GM19023 (cell line): ENCODE measurements at regions not wholly inside any gene's neighbourhood (a gene's known extent, or its start where the extent isn't known, plus 50 kb on each side); places are given as distances from the start of the nearest gene placed in this dataset.
"Not testable (repeated sequence)": the region's sequence is repeated elsewhere in the genome, so short reads cannot be mapped to it uniquely, and the experiment has no call there.

Source experiments
- ATAC-seq: cut with Tn5 transposase; IDR thresholded peaks from one replicate; pipeline ENCODE4 v1.9.1; 2021; ENCODE audit warnings: mild to moderate bottlenecking, moderate library complexity; ENCODE audit not compliant: unreplicated experiment

DNA sequence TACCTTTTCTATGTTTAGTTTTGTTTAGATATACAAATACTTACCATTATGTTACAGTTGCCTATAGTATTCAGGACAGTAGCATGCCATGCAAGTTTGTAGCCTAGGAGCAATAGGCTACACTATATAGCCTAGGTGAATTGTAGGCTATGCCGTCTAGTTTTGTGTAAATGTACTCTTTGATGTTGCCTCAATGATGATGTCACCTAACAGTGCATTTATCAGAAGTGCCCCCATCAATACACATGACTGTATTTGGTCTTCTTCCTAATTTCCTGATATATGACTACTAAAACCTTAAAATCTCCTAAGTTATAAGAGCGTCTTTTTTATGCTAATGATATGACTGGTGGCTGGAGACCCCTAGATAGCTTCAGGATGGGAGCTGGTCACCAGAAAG is 394.4 kb upstream of the STXBP6 start:
- ATAC-seq = no peak

DNA sequence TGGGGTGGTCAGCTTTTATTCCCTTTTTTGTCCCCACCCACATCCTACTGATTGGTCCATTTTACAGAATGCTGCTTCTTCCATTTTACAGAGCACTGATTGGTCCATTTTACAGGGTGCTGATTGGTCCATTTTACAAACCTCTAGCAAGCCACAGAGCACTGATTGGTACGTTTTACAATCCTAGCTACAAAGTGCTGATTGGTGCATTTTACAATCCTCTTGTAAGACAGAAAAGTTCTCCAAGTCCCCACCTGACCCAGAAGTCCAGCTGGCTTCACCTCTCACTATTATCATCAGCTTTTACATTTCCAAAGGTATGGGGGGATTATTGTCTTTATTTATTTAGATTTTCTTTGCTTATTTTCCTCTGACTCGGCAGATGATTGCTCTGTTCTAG is 390.4 kb upstream of the STXBP6 start:
- ATAC-seq = not testable (repeated sequence)

DNA sequence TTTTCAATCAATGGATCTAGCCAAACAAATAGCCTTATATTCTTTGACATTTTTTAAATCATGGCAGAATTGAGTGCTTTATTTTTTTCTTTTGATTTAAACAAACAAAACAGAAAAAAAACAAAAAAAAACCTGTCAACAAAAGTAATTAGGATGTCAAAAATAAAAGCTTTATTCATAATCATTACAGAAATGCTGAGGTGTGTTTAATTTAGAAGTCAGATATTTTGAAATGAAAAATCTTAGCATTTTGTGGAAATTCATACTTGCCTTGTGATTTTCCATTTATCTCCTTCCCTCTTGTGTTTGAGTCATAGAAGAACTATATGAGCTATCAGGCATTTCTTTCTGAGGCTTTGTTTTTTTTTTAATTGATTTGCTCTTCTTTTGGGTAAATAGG is 387.0 kb upstream of the STXBP6 start:
- ATAC-seq = no peak

DNA sequence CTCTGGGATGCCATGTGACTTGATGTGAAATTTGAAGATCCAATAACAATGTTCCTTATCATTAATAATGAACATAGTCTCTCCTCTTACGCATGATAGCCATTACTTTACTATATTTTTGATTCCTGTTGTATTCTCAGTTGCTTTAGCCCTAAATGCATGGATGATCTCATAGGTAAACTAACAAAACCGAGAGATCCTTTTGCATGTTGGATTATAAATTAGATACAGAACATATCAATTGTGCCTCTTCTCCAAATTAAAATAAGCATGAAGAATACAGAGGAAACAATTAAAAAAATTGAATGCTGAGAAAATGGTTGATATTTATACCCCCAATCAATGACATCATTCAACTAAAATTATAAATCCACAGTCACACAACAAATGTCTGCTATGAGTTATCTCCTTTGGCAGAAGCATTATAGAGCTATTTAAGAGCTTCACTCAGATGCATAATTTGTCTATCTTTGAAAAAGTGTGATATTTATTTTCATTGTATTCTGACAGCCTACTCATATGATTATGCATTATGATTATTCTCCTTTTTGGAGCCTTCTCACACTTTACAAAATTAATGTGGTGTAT is 386.4 kb upstream of the STXBP6 start:
- ATAC-seq = no peak

DNA sequence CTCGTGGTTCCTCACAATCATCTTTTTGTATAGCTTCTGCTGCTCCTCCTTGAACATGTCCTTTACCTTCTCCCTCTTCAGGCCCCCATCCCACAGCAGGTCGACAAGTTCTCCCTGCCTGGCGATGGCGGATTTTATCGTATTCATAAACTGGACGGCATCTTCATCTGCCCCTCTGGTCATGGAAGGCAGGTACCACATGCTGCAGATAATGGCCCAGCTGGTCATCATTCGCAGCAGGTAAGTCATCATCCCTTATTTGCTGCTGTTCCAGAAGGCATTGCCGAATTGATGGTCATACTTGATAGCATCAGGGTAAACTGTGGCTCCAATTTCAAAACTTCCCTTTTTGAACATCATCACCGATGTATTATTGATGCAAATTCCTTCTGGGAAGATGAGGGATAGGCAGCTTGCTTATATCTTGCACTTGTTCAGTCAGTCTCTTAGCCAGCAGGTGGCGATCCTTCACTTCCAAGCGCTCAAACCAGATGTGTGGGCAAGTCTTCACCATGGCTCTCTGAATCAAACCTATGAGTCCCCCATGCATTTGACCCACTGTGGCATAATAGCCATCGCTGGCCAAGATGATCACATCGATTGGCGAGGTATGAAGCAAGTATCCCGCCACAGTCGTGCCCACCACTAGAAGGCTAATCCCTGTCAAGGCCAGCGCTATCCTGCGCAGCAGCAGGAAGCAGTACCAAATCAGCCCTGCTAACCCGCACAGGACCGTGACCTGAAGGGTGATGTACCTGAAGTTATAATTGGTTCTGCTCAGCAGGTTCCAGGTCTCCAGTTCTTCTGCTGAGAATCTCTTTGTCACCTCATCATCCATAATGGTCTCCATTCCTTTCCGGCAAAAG is 381.5 kb upstream of the STXBP6 start:
- no peak for ATAC-seq

DNA sequence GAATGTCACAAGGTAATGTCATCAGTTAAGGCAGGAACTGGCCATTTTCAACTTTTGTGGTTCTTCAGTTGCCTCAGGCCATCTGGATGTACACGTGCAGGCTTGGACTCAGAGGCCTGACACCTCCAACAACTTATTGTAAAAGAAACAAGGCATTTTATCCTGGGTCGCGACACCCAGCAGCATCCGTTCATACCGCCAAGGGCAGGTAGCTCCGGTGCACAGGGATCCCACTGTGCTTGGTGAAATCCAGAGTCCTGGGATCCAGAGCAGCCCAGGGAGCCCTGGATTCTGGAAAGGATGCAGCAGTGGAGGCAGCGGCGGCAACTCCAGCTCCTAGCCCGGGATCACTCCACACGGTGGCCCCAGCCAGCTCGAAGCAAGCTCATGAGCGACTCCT is 380.9 kb upstream of the STXBP6 start:
- no peak for ATAC-seq

DNA sequence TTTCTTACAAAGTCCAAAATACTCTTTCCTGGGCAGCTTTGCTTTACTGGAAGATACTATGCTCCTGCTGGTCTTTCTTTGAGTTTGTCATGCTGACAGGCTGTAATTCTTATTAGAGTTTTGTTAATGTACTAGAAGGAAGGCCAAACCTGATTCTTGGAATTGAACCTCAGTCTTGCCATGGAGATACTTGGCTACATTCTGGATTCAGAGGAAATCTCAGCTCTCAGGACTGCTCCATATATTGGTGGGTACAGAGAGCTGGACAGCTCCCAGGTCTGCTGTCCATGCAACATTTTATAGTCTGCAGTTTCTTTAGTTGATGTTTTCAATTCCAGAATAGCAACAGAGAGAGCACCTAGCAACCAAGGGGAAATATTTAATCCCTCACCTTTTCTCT is 363.1 kb upstream of the STXBP6 start:
- no peak for ATAC-seq

DNA sequence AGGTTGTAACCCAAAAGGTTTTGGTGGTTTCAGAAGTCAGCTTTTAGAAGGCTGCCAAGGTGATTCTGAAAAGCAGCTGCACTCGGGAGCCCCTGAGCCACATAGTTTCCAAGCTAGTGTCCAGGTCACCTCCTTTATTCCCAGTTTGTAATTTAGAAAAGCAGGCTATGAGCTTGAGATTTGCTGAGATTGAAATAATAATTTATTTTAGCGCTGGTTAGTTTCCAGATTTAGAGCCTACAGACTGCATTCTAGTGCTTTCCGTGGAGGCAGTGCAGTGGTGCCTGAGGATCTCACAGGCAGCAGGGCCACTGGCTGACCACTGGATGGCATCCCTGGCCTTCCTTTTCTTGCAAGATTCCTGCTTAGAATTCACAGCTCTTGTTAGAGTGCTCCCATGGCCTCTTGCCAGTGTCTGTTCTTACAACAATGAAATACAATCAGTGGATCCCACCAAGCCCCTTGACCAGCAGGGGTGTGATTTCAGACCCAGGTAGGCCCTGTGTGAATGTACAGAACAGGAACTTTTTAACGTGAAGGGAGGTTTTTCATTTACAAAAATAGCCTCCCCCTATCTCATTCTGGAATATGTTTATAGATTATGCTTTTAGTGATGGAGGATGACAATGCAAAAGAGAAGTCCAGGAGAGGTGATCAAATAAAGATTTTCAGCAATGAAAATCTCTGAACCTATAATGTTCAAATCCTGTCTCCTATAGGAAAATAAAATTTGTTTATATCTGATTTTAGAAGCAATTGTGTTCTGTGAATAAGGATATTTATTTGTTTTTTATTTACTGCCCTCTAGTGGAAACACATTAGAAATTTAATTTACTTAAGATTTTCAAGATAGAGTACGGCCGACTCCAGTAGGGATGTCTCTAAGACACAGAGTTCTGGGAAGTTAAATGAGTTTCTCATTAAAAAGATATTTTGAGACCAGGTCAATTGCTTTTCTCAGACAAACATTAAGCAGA is 362.1 kb upstream of the STXBP6 start:
- ATAC-seq = no peak

DNA sequence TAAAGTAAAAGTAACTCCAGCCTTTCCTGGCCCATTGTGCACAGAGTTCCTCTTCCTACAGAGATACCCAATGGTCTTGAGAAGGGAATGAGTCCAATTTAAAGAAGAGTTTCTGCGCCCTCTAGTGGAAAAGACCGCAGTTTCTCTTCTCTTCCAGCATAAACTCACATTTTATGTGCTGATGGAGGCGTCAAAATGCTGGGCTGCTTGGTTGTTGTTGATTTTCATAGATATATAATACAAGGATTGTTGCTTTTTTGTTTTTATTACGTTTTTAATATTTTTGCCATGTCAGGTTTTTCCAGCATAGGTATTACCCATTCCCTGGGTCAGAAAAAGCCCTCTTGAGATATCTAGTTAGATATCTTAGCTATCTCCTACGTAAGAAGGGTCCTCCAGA is 356.9 kb upstream of the STXBP6 start:
- ATAC-seq = no peak

DNA sequence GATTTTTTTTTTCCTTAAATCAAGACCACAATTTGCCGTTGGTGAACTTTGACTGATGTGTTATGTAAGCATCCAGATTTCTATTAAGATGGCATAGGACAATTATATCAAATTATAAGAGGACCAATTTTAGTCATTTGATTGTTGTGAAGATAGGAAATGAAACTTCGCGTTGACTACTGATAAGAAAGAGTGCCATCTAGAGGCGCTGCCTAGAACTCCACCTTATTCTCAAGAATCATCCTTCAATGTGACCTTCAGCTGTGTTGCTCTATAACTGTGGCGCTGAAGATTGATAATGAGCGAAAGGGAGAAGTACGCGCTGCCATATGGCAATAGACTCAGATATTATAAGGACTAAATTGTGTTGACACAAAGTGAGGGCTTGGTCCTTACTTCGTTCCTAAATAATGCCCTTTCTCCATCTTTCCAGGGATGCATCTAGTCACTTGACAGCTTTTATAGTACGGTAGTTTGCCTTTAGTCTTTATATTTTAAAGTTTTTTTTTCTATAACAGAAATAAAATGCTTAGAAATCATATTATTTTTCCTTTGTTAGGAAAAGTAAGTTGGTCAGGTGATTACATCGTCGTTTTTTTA is 350.8 kb upstream of the STXBP6 start:
- peak; percentile 70 for ATAC-seq

DNA sequence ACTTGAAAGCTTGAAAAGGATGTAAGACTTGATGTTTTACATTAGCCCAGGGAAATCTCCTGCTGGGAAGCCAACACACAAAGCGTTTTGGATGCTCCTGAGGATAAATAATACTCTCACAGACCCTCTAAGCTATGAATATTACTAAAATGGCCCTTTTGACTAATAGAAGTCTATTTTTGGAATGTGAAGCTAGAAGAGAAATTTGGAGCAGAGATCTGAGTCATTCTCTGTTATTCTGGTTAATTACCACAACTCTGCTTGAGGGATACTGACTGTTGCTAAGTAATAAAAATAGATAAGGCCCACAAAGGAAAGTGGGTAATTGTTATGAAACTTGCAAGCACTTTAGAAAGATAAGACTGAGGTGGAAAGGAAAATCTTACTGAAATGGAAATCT is 346.2 kb upstream of the STXBP6 start:
- no peak for ATAC-seq

DNA sequence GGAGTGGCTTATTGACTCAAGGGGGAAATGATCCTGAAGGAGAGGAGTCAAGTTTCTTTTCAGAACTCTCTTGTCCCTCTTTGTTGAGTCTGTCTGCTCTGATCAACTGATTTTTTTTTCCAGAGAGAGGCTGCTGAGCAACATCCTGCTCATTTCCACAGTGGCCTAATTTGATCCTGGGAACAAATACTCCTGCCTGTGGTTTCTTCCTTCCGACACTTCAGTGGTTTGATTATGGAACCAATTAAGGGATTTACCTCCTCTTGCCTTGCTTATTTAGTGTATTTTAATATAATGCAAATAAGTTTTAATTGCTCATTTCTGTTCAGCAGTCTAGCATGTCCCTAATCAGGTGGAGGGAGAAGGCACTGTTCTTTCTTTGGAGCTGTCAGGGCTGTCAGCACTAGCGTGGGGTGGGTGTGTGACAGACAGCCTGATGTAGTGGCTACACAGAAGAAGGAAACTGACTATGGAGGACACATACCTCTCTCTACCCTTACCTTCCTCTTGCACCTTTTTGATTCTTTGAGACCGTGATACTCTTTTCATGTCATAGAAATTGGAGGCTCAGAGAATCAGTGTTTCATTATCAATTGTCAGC is 344.9 kb upstream of the STXBP6 start:
- no peak for ATAC-seq

DNA sequence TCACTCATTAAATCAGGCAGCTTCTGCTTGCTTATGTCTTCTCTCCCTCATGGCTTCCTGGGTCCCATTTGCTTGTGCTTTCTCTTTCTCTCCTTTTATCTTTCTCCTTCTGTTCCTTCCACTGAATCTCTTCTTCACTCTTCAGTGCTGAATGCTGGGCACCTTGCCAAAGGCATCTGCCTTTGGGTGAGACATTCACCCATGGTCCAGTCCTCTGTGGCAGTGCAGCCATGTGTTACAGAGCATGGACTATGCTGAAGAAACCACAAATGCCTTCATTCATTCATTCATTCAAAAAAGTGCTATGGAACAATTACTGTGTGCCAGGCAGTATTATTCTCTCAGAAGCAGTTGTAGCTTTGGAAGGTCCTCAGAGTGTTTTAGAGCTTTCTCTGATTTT is 344.4 kb upstream of the STXBP6 start:
- ATAC-seq = no peak

DNA sequence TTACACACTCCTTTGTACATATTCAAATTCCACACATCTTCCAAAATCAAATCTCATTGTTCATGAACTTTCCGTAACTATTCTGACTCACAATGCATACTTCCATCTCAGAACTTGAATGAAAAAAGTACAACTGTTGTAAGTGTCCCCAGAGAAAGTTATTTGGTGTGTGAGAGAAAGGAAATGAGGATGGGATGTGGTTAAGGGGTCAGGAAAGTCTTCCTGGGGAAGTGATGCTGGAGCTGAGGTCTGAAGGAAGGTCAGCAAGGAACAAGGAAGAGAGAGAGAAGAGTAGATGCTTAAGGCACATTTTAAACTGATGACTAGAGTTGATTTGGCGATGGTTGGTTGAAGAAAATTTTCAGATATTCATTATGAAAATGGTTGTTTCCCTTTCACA is 340.0 kb upstream of the STXBP6 start:
- ATAC-seq = no peak

DNA sequence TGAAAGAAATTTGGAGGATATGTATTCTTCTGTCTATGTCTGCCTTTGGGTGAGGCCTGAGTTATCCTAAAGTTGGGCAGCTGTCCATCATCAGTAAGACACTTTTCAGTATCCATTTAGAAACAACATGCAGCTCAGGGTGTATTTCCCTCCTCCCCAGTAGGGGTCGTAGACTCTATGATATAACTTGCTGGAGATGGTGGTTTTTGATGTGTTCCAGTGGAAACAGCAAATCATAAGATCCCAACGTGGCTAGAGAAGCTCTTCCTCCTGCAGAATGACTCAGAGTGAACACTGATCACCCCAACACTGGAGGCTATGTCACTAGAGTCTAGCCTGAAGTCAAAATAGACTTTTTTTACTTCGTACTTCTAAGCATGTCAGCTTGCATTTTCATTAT is 331.6 kb upstream of the STXBP6 start:
- ATAC-seq = no peak

DNA sequence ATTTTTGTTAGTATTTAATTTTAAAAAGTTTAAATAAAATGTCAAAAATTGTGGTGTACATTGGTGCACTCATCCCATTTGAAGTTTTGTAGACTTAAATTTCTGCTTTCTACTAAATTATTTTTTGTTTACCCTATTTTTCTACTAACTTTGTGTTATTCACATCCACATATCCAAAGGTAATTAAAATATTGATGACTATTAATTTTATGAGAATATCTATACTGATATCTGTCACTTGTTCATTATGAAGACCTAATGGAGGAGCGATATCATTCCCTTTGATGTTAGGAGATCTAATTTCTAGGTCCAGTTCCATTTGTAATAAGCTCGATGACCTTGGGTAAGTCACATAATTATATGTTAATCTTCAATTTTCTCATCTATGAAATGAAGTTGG is 325.7 kb upstream of the STXBP6 start:
- ATAC-seq = no peak

DNA sequence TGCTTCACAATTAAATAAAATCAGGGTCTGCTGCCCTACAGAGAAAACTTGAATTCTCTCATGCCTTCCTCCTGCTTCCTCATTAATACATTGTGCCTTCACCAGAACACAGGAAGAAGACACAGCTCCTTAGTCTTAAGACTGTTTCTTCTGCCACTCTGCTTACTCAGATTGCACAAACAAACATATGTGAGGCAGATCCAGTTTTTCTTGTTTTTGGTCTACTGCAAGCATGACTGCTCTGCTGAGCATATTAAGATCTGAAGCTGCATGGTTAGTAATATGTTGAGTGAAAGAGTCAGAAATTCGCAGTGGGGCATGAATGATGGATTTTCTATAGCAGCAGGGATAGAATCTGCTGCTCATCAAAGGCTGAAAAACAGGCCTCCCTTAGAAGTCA is 321.1 kb upstream of the STXBP6 start:
- ATAC-seq = no peak

DNA sequence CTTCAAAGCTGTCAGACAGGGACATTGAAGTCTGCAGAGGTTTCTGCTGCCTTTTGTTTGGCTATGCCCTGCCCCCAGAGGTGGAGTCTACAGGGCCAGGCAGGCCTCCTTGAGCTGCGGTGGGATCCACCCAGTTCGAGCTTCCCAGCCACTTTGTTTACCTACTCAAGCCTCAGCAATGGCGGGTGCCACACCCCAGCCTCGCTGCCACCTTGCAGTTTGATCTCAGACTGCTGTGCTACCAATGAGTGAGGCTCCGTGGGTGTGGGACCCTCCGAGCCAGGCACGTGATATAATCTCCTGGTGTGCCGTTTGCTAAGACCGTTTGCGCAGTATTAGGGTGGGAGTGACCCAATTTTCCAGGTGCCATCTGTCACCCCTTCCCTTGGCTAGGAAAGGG is 320.1 kb upstream of the STXBP6 start:
- ATAC-seq = not testable (repeated sequence)

DNA sequence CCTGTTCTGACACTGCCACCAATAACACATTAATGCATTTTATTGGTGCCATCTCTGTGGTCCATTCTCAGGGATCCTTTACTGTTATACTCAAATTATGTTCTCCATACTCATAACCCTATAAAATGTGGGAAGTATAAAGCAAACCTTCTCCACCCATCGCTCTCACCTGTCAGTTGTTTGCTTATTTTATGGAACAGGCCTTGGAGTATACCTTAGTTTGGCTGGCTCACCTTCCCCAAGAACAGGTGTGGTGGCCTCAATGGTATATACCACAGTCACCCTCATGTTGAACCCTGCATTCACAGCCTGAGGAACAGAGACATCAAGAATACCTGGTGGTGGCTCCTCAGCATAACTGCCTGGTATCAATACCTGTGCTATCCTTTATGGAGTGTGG is 308.4 kb upstream of the STXBP6 start:
- no peak for ATAC-seq

DNA sequence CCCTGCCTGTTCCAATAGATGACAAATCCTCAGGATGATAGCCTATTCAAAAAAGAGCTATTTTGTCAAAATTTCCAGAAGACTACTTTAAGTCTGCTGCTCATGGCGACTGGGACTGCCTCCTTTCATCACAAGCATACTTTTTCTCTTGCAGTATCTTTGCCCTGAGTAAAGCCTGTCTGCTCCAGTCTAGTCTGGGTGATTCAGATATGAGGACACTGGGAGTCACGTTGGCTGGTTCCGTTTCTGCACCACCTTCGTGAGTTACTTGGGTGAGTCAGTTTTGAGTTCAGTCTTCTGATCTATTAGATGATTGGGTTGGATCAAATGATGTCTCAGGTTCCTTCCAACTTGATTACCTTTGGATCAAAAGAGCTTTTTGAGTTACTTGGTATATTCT is 301.3 kb upstream of the STXBP6 start:
- no peak for ATAC-seq

DNA sequence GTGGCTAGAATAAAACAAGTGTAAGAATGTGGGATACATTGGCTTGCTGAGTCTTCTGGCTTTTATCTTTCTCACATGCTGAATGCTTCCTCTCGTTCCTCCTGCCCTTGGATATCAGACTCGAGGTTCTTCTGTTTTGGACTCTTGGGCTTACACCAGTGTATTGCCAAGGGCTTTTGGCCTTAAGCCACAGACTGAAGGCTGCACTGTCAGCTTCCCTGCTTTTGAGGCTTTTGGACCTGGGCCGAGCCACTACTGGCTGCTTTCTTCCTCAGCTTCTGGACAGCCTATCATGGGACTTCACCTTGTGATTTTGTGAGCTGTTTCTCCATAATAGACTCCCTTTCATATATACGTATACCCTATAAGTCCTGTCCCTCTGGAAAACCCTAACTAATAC is 300.9 kb upstream of the STXBP6 start:
- no peak for ATAC-seq
